PC-9 (cell line): ENCODE measurements at regions not wholly inside any gene's neighbourhood (a gene's known extent, or its start where the extent isn't known, plus 50 kb on each side); places are given as distances from the start of the nearest gene placed in this dataset.
A peak's percentile ranks its signal among the peaks of the same experiment; 100 is the strongest.

Experiments
- BruUV-seq: library from RNA; stranded (reverse); fragments of 400-500 nt; replicated peaks from 2 replicates; lab custom pipeline; 2021; lab: Mats Ljungman, UMichigan
- CTCF ChIA-PET: fragments of 300-600 bp; sonication (Branson Sonifier 250); formaldehyde crosslinking; loops from one replicate; lab custom pipeline; 2022; ENCODE audit warnings: antibody characterized with exemption; lab: Charles Lee
- POLR2A ChIA-PET: fragments of 300-600 bp; sonication (Branson Sonifier 250); formaldehyde crosslinking; loops from one replicate; lab custom pipeline; 2022; ENCODE audit warnings: antibody characterized with exemption; ENCODE audit not compliant: unreplicated experiment; lab: Charles Lee
- DNase-seq, 2 experiments: peaks; one replicate each; pipeline versions ENCODE4 v3.0.0 to v3.0.0-alpha.2; 2015 to 2022; ENCODE audit warnings: mixed read lengths in 1 of 2
- H2AFZ ChIP-seq: fragments of 200-600 bp; sonication (generic); 2 replicates; pipeline ENCODE4 v1.8.1; 2017; ENCODE audit warnings: antibody characterized with exemption
- H3F3A ChIP-seq: fragments of 200-600 bp; sonication (generic); 2 replicates; pipeline ENCODE4 v1.8.1; 2017; ENCODE audit warnings: antibody characterized with exemption, mild to moderate bottlenecking, low read depth; ENCODE audit not compliant: insufficient read depth
- H3K27ac ChIP-seq: fragments of 200-600 bp; sonication (generic); 2 replicates; pipeline ENCODE4 v1.6.1; 2016; ENCODE audit warnings: mixed run types
- H3K27me3 ChIP-seq: fragments of 200-600 bp; sonication (generic); 2 replicates; pipeline ENCODE4 v1.6.1; 2016; ENCODE audit warnings: low read depth, mixed run types; ENCODE audit not compliant: insufficient read depth
- H3K36me3 ChIP-seq: fragments of 200-600 bp; sonication (generic); 2 replicates; pipeline ENCODE4 v1.6.1; 2016; ENCODE audit warnings: low read depth, mixed run types
- H3K4me1 ChIP-seq: fragments of 200-600 bp; sonication (generic); replicated peaks from 2 replicates; pipeline ENCODE4 v1.6.1; 2016; ENCODE audit warnings: mixed run types; ENCODE audit not compliant: insufficient read depth
- H3K4me2 ChIP-seq: fragments of 200-600 bp; sonication (generic); 2 replicates; pipeline ENCODE4 v1.6.1; 2017; ENCODE audit warnings: mixed run types
- H3K4me3 ChIP-seq: fragments of 200-600 bp; sonication (generic); 2 replicates; pipeline ENCODE4 v1.6.1; 2016; ENCODE audit warnings: mixed run types
- H3K79me2 ChIP-seq: fragments of 200-600 bp; sonication (generic); 2 replicates; pipeline ENCODE4 v1.6.1; 2017; ENCODE audit warnings: low read depth, mixed run types
- H3K9me2 ChIP-seq: fragments of 200-600 bp; sonication (generic); 2 replicates; pipeline ENCODE4 v1.8.1; 2017; ENCODE audit warnings: mild to moderate bottlenecking; ENCODE audit not compliant: insufficient read depth
- H3K9me3 ChIP-seq: fragments of 200-600 bp; sonication (generic); 2 replicates; pipeline ENCODE4 v1.8.1; 2016; ENCODE audit warnings: low read depth; ENCODE audit not compliant: insufficient read depth
- H4K20me1 ChIP-seq: fragments of 200-600 bp; sonication (generic); 2 replicates; pipeline ENCODE4 v1.8.1; 2017; ENCODE audit not compliant: insufficient read depth
- EZH2 ChIP-seq: fragments of 200-600 bp; sonication (generic); IDR thresholded peaks from 2 replicates; pipeline ENCODE4 v1.8.0; 2017; ENCODE audit warnings: antibody characterized with exemption, low read depth
- intact Hi-C: fragments of 100-400 bp; cut with micrococcal nuclease; formaldehyde crosslinking; loops from one replicate; pipeline ENCODE4 v1.10.0; 2022; ENCODE audit not compliant: unreplicated experiment
- TF ChIP-seq, protein P1 (sequence below): fragments of 200-600 bp; sonication (generic); conservative IDR thresholded peaks from 2 replicates; pipeline ENCODE4 v1.6.1; 2017; ENCODE audit warnings: mixed run types, antibody characterized with exemption, mild to moderate bottlenecking, moderate library complexity

DNA sequence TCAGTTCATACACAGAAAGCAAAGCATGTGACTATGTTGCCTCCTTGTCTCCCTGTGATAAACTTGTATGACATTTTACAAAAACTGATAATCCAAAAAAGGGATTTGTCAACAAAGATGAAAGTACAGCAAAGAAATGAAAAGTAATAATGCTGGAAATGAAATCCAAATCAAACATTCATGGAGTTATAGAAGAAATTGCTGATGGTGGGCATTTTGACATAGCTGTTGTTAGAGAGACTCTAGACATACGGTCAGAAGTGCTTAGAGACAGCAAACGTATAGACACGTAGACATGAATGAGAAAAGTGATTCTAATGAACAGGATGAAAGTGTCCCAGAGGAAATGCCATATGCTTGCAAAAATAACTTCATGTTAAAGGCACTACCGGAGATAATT, 186.9 kb upstream of the RGMB start:
- Histone ChIP-seq H2AFZ (no peak overlapping the region), H3K9me2 (no peaks in the 10 kb centered on the region), H3K79me2 (no peaks in the 10 kb centered on the region), H3K9me3 (no peaks in the 10 kb centered on the region; the same call in 1 of the 2 replicates), H4K20me1 (no peaks in the 10 kb centered on the region), H3K36me3 (no peaks in the 10 kb centered on the region), H3K4me2 (no peak overlapping the region), H3F3A (no peaks in the 10 kb centered on the region), H3K27ac (no peak overlapping the region), H3K27me3 (no peaks in the 10 kb centered on the region), H3K4me1 (no peaks in the 10 kb centered on the region), H3K4me3 (no peak overlapping the region)
- TF ChIP-seq EZH2 = no peak
- TF ChIP-seq, protein P1, sequence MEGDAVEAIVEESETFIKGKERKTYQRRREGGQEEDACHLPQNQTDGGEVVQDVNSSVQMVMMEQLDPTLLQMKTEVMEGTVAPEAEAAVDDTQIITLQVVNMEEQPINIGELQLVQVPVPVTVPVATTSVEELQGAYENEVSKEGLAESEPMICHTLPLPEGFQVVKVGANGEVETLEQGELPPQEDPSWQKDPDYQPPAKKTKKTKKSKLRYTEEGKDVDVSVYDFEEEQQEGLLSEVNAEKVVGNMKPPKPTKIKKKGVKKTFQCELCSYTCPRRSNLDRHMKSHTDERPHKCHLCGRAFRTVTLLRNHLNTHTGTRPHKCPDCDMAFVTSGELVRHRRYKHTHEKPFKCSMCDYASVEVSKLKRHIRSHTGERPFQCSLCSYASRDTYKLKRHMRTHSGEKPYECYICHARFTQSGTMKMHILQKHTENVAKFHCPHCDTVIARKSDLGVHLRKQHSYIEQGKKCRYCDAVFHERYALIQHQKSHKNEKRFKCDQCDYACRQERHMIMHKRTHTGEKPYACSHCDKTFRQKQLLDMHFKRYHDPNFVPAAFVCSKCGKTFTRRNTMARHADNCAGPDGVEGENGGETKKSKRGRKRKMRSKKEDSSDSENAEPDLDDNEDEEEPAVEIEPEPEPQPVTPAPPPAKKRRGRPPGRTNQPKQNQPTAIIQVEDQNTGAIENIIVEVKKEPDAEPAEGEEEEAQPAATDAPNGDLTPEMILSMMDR = no peak
- ChIA-PET POLR2A (no interaction called here), CTCF (no interaction called here)
- no peak for DNase-seq
- intact Hi-C loops = no loop called here
- BruUV-seq = no TSS peak

DNA sequence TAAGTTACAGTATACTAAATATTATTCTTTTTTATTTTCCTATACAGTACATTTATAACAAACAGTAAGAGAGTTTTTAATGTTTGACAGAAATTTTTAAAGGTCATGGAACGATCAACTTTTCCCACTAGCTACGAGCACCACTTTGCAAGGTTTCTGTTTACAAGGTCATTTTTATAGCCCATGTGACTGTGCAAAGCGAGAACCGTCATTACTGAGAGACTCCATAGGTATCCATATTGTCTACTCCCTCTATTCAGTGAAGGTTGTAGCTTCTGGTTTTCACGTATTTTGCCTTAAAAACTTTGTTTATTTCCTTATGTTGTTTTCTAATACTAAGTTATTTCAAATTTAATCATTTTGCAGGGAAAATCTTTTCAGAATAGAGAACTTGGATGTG, 186.3 kb upstream of the RGMB start:
- Histone ChIP-seq H2AFZ (no peak overlapping the region), H3K27ac (no peak overlapping the region), H3K4me1 (no peaks in the 10 kb centered on the region), H3K4me3 (no peak overlapping the region), H3K27me3 (no peaks in the 10 kb centered on the region), H4K20me1 (no peaks in the 10 kb centered on the region), H3K79me2 (no peaks in the 10 kb centered on the region), H3K9me3 (no peaks in the 10 kb centered on the region; the same call in 1 of the 2 replicates), H3K36me3 (no peaks in the 10 kb centered on the region), H3F3A (no peaks in the 10 kb centered on the region), H3K9me2 (no peaks in the 10 kb centered on the region), H3K4me2 (no peak overlapping the region)
- ChIA-PET CTCF (no interaction called here), POLR2A (no interaction called here)
- BruUV-seq = no TSS peak
- TF ChIP-seq EZH2 = no peak
- TF ChIP-seq, protein P1 = no peak
- intact Hi-C loops = no loop called here
- DNase-seq = no peak

DNA sequence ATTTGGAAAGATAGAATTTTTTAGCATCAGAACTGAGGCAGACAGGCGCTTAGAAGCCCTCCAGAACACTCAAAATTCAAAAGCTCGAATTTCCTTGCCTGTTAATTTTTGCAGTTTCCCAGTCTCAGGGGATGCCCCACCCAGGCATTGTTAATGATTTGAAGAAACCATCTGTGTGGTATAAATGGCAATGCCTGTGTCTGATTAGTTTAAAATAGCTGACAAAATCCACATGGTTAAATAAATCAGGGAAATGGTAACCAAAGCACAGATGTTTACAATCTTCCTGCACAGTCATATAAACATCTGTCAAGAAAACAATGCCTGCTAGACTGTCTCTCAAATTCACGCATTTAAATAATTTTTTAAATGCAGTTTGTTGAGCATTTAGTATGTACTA, 185.2 kb upstream of the RGMB start:
- Histone ChIP-seq H3K9me3 (no peaks in the 10 kb centered on the region; the same call in 1 of the 2 replicates), H3K9me2 (no peaks in the 10 kb centered on the region), H3K79me2 (no peaks in the 10 kb centered on the region), H2AFZ (peak overlapping the region; percentile 5; the same call in 1 of the 2 replicates), H3K36me3 (no peaks in the 10 kb centered on the region), H4K20me1 (no peaks in the 10 kb centered on the region), H3K27me3 (no peaks in the 10 kb centered on the region), H3K4me1 (no peaks in the 10 kb centered on the region), H3K4me3 (no peak overlapping the region), H3F3A (no peaks in the 10 kb centered on the region), H3K4me2 (no peak overlapping the region), H3K27ac (no peak overlapping the region)
- no peak for DNase-seq
- ChIA-PET POLR2A (no interaction called here), CTCF (no interaction called here)
- BruUV-seq = no TSS peak
- TF ChIP-seq EZH2 = no peak
- TF ChIP-seq, protein P1 = no peak
- intact Hi-C loops = no loop called here
